AG10803 (cell line): ENCODE measurements at regions not wholly inside any gene's neighbourhood (a gene's known extent, or its start where the extent isn't known, plus 50 kb on each side); places are given as distances from the start of the nearest gene placed in this dataset.
"Not testable (repeated sequence)": the region's sequence is repeated elsewhere in the genome, so short reads cannot be mapped to it uniquely, and the experiment has no call there.

Experiments used
- DNase-seq: peaks from one replicate; pipeline ENCODE4 v3.0.0; 2010; ENCODE audit warnings: low read depth
- H3K4me3 ChIP-seq: 2 replicates; pipeline ENCODE4 v1.5.1; 2011; ENCODE audit warnings: mild to moderate bottlenecking, low read length, control low read depth
- CTCF ChIP-seq: conservative IDR thresholded peaks from 2 replicates; pipeline ENCODE4 v1.5.1; 2011; ENCODE audit warnings: mild to moderate bottlenecking, low read length, control low read depth, inconsistent platforms

- no peak for DNase-seq
- no peak overlapping the region for H3K4me3 ChIP-seq
- TF ChIP-seq CTCF: no peak
Observed at GRCh38 chr10:25851548-25851947, 82.5 kb upstream of the MYO3A start.

GRCh38 chr10:25852364-25852941, 81.6 kb upstream of the MYO3A start:
- no peak overlapping the region for H3K4me3 ChIP-seq
- no peak for TF ChIP-seq CTCF
- DNase-seq: no peak

- no peak for TF ChIP-seq CTCF
- no peak overlapping the region for H3K4me3 ChIP-seq
- DNase-seq: no peak
Observed at GRCh38 chr10:25858076-25858475, 76.0 kb upstream of the MYO3A start.

- no peak overlapping the region for H3K4me3 ChIP-seq
- no peak for TF ChIP-seq CTCF
- DNase-seq: no peak
Observed at GRCh38 chr10:25865267-25865666, 68.8 kb upstream of the MYO3A start.

- TF ChIP-seq CTCF: no peak
- DNase-seq: no peak
Observed at GRCh38 chr10:25867321-25867720, 66.7 kb upstream of the MYO3A start.

GRCh38 chr10:25869067-25869591, 64.9 kb upstream of the MYO3A start:
- TF ChIP-seq CTCF: no peak
- DNase-seq: no peak
- H3K4me3 ChIP-seq: no peak overlapping the region

More at GRCh38 chr10:25867321-25867720, 66.7 kb upstream of the MYO3A start:
- no peak overlapping the region for H3K4me3 ChIP-seq

GRCh38 chr10:25869609-25870008, 64.4 kb upstream of the MYO3A start:
- no peak for TF ChIP-seq CTCF
- DNase-seq: no peak
- no peak overlapping the region for H3K4me3 ChIP-seq

- not testable (repeated sequence) for DNase-seq, H3K4me3 ChIP-seq
Observed at GRCh38 chr10:25874402-25874801, 59.6 kb upstream of the MYO3A start.
